Panc1 (cell line): ENCODE measurements at regions not wholly inside any gene's neighbourhood (a gene's known extent, or its start where the extent isn't known, plus 50 kb on each side); places are given as distances from the start of the nearest gene placed in this dataset.

Source experiments
- ATAC-seq: fragments of 200-7000 bp; cut with Tn5 transposase; 2 replicates; pipeline ENCODE4 v1.9.1; 2020; ENCODE audit warnings: mild to moderate bottlenecking, moderate library complexity
- BruUV-seq: library from RNA; stranded (reverse); fragments of 400-500 nt; replicated peaks from 2 replicates; lab custom pipeline; 2021; lab: Mats Ljungman, UMichigan
- CTCF ChIA-PET: fragments of 300-600 bp; sonication (Branson Sonifier 250); formaldehyde crosslinking; loops from one replicate; lab custom pipeline; 2022; ENCODE audit warnings: antibody characterized with exemption; lab: Charles Lee
- POLR2A ChIA-PET: fragments of 300-600 bp; sonication (Branson Sonifier 250); formaldehyde crosslinking; loops from one replicate; lab custom pipeline; 2022; ENCODE audit warnings: antibody characterized with exemption; lab: Charles Lee
- DNase-seq: peaks from one replicate; pipeline ENCODE4 v3.0.0-alpha.2; 2010; ENCODE audit warnings: low read depth, low spot score
- H3K27ac ChIP-seq: 2 replicates; pipeline ENCODE4 v1.5.1; 2011; ENCODE audit warnings: mild to moderate bottlenecking, low read length, inconsistent platforms
- H3K27me3 ChIP-seq: fragments of 200-500 bp; sonication (Bioruptor generic); 2 replicates; pipeline ENCODE4 v1.6.0; 2014; ENCODE audit warnings: low read length, inconsistent platforms; ENCODE audit not compliant: control insufficient read depth, insufficient read depth
- H3K36me3 ChIP-seq: fragments of 200-500 bp; sonication (Bioruptor generic); 2 replicates; pipeline ENCODE4 v1.5.1; 2014; ENCODE audit warnings: inconsistent platforms, mild to moderate bottlenecking, low read length, moderate library complexity; ENCODE audit not compliant: control insufficient read depth, insufficient read depth
- H3K4me1 ChIP-seq: 2 replicates; pipeline ENCODE4 v1.5.1; 2011; ENCODE audit warnings: inconsistent platforms, mild to moderate bottlenecking, low read length, moderate library complexity; ENCODE audit not compliant: control insufficient read depth, insufficient read depth
- H3K4me3 ChIP-seq, 2 experiments: 2 replicates each; pipeline ENCODE4 v1.5.1; 2011 to 2012; ENCODE audit warnings: low read depth in 2 of 2, low read length in 2 of 2, mild to moderate bottlenecking in 2 of 2, inconsistent platforms in 1 of 2, moderate library complexity in 1 of 2
- H3K9me3 ChIP-seq: fragments of 200-500 bp; sonication (Bioruptor generic); 2 replicates; pipeline ENCODE4 v1.5.1; 2014; ENCODE audit warnings: low read depth, mild to moderate bottlenecking, inconsistent platforms, low read length, moderate library complexity; ENCODE audit not compliant: control insufficient read depth, insufficient read depth
- POLR2AphosphoS5 ChIP-seq: IDR thresholded peaks from 2 replicates; pipeline ENCODE4 v1.6.1; 2012; ENCODE audit warnings: mild to moderate bottlenecking, low read depth, low read length, moderate library complexity
- SIN3A ChIP-seq: IDR thresholded peaks from 2 replicates; pipeline ENCODE4 v1.6.1; 2012; ENCODE audit warnings: low read depth, mild to moderate bottlenecking, low read length, moderate library complexity, borderline replicate concordance; ENCODE audit not compliant: insufficient read depth
- TCF7L2 ChIP-seq: IDR thresholded peaks from 2 replicates; pipeline ENCODE4 v1.6.1; 2011; ENCODE audit warnings: mild to moderate bottlenecking, low read depth, low read length, inconsistent platforms
- in situ Hi-C: cut with HindIII; loops from 2 replicates; pipeline ENCODE4 v1.10.0; 2016; ENCODE audit warnings: low sequenced_read_pairs, low pct_unique_long_range_greater_than_20kb
- intact Hi-C: fragments of 100-400 bp; cut with micrococcal nuclease; formaldehyde crosslinking; loops from one replicate; pipeline ENCODE4 v1.10.0; 2022; ENCODE audit not compliant: unreplicated experiment
- TF ChIP-seq, protein P1 (sequence below), 2 experiments: IDR thresholded peaks; 2 replicates each; pipeline ENCODE4 v1.6.1; 2011 to 2012; ENCODE audit warnings: low read depth in 2 of 2, control low read depth in 1 of 2, low read length in 1 of 2, mild to moderate bottlenecking in 1 of 2, moderate library complexity in 1 of 2; ENCODE audit not compliant: insufficient read depth in 1 of 2
- TF ChIP-seq, protein P2 (sequence below): fragments of 450-650 bp; IDR thresholded peaks from 2 replicates; pipeline ENCODE4 v1.5.1; 2017; ENCODE audit warnings: mild to moderate bottlenecking

DNA sequence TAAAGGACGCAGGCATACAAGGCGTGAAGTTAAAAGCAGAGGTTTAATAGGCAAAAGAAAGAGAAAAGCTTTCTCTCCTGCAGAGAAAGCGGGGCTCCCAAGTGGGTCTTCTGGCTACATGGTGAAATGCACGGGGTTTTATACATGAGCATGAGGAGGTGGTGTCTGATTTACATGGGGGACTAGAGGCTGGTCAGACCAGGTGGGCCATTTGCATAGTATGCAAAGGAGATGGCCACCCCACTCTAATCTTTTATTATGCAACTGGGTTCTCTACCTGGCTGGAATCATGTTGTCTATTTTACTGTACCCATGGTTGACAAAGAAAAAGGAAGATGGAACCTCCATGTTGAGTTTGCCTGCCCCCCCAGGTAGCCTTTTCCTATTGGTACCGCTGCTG, 356.2 kb downstream of the KCNJ3 start:
- ATAC-seq (no peak), DNase-seq (no peak)
- no peak for TF ChIP-seq SIN3A
- no peak for TF ChIP-seq POLR2AphosphoS5
- TF ChIP-seq, protein P1, sequence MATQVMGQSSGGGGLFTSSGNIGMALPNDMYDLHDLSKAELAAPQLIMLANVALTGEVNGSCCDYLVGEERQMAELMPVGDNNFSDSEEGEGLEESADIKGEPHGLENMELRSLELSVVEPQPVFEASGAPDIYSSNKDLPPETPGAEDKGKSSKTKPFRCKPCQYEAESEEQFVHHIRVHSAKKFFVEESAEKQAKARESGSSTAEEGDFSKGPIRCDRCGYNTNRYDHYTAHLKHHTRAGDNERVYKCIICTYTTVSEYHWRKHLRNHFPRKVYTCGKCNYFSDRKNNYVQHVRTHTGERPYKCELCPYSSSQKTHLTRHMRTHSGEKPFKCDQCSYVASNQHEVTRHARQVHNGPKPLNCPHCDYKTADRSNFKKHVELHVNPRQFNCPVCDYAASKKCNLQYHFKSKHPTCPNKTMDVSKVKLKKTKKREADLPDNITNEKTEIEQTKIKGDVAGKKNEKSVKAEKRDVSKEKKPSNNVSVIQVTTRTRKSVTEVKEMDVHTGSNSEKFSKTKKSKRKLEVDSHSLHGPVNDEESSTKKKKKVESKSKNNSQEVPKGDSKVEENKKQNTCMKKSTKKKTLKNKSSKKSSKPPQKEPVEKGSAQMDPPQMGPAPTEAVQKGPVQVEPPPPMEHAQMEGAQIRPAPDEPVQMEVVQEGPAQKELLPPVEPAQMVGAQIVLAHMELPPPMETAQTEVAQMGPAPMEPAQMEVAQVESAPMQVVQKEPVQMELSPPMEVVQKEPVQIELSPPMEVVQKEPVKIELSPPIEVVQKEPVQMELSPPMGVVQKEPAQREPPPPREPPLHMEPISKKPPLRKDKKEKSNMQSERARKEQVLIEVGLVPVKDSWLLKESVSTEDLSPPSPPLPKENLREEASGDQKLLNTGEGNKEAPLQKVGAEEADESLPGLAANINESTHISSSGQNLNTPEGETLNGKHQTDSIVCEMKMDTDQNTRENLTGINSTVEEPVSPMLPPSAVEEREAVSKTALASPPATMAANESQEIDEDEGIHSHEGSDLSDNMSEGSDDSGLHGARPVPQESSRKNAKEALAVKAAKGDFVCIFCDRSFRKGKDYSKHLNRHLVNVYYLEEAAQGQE (IDR thresholded peaks at IDR 0.05; ENCODE audit: insufficient read depth in 1 of 2, low read depth in 2 of 2, low read length in 1 of 2): no peak
- no peak for TF ChIP-seq TCF7L2
- TF ChIP-seq, protein P2, sequence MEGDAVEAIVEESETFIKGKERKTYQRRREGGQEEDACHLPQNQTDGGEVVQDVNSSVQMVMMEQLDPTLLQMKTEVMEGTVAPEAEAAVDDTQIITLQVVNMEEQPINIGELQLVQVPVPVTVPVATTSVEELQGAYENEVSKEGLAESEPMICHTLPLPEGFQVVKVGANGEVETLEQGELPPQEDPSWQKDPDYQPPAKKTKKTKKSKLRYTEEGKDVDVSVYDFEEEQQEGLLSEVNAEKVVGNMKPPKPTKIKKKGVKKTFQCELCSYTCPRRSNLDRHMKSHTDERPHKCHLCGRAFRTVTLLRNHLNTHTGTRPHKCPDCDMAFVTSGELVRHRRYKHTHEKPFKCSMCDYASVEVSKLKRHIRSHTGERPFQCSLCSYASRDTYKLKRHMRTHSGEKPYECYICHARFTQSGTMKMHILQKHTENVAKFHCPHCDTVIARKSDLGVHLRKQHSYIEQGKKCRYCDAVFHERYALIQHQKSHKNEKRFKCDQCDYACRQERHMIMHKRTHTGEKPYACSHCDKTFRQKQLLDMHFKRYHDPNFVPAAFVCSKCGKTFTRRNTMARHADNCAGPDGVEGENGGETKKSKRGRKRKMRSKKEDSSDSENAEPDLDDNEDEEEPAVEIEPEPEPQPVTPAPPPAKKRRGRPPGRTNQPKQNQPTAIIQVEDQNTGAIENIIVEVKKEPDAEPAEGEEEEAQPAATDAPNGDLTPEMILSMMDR: no peak
- intact Hi-C loops (no loop called here), in situ Hi-C loops (no loop called here)
- ChIA-PET POLR2A (no interaction called here), CTCF (no interaction called here)
- Histone ChIP-seq H3K9me3 (peaks cover 9% of the 10 kb centered on the region), H3K36me3 (no peaks in the 10 kb centered on the region), H3K4me3 (no peak overlapping the region), H3K27ac (no peak overlapping the region), H3K4me1 (no peaks in the 10 kb centered on the region), H3K27me3 (no peaks in the 10 kb centered on the region)
- BruUV-seq: no TSS peak

DNA sequence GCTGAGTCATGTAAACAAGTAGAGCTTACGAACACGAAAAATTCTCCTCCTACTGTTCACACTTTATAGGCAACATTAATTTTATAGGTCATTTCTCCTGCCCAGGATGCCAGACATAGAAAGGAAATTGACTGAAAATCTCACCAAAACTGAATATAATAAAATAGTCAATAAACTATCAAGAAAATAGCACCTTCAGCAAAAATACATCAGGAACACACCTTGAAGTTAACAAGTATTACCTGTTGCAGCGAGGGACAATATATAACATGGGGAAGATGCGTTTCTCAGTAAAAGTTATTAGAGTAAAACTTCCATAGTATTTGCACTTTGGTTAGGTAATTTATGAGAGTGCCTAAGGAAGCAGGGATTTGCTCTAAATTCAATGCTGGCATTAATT, 344.6 kb downstream of the KCNJ3 start:
- TF ChIP-seq, protein P2: no peak
- TF ChIP-seq TCF7L2 (no peak), SIN3A (no peak), POLR2AphosphoS5 (no peak)
- TF ChIP-seq, protein P1 (IDR thresholded peaks at IDR 0.05; ENCODE audit: insufficient read depth in 1 of 2, low read depth in 2 of 2, low read length in 1 of 2): no peak
- Histone ChIP-seq H3K36me3 (no peaks in the 10 kb centered on the region), H3K4me3 (no peak overlapping the region), H3K27ac (no peak overlapping the region), H3K4me1 (no peaks in the 10 kb centered on the region), H3K27me3 (no peaks in the 10 kb centered on the region), H3K9me3 (no peaks in the 10 kb centered on the region)
- ChIA-PET CTCF (no interaction called here), POLR2A (no interaction called here)
- intact Hi-C loops: no loop called here
- ATAC-seq (no peak), DNase-seq (no peak)
- in situ Hi-C loops: no loop called here
- BruUV-seq: no TSS peak
